Fibroblast of mammary gland (primary cell): ENCODE measurements at regions not wholly inside any gene's neighbourhood (a gene's known extent, or its start where the extent isn't known, plus 50 kb on each side); places are given as distances from the start of the nearest gene placed in this dataset.
"Not testable (repeated sequence)": the region's sequence is repeated elsewhere in the genome, so short reads cannot be mapped to it uniquely, and the experiment has no call there.

Source experiments
- DNase-seq: peaks from one replicate; pipeline ENCODE4 v3.0.0-alpha.2; 2010; ENCODE audit warnings: low read depth
- H3K4me3 ChIP-seq: 2 replicates; pipeline ENCODE4 v1.5.1; 2011; ENCODE audit warnings: low read depth, mild to moderate bottlenecking, low read length, moderate library complexity; ENCODE audit not compliant: control insufficient read depth
- CTCF ChIP-seq: conservative IDR thresholded peaks from 2 replicates; pipeline ENCODE4 v1.5.1; 2011; ENCODE audit warnings: low read depth, low read length, inconsistent platforms; ENCODE audit not compliant: control insufficient read depth, insufficient read depth

- DNase-seq = no peak
Measured at GRCh38 chr4:26056406-26056805, 142.4 kb downstream of the SMIM20 start.

GRCh38 chr4:26057839-26058238 lies 143.8 kb downstream of the SMIM20 start:
- not testable (repeated sequence) for H3K4me3 ChIP-seq, DNase-seq

More at GRCh38 chr4:26056406-26056805, 142.4 kb downstream of the SMIM20 start:
- TF ChIP-seq CTCF = no peak
- H3K4me3 ChIP-seq = no peak overlapping the region

DNA sequence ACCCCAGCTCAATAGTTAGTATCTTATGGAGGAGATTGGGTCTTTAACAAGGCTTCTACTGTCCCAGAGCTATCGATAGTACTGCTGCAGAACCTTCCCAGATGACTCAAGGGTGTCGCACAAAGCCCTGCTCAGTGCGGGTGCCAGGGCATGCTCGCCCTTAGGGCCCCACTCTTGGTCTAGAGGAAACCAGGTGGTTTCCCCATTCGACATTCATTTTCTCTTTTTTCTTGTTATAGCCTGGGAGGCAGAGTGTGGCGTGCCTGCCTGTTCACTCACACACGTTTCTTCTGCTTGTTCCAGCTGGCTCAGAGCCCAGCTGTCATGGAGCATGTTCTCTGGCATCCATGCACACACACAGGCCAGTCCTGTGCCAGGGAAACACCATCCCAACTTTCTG lies 144.5 kb downstream of the SMIM20 start:
- no peak for DNase-seq
- no peak for TF ChIP-seq CTCF
- no peak overlapping the region for H3K4me3 ChIP-seq

DNA sequence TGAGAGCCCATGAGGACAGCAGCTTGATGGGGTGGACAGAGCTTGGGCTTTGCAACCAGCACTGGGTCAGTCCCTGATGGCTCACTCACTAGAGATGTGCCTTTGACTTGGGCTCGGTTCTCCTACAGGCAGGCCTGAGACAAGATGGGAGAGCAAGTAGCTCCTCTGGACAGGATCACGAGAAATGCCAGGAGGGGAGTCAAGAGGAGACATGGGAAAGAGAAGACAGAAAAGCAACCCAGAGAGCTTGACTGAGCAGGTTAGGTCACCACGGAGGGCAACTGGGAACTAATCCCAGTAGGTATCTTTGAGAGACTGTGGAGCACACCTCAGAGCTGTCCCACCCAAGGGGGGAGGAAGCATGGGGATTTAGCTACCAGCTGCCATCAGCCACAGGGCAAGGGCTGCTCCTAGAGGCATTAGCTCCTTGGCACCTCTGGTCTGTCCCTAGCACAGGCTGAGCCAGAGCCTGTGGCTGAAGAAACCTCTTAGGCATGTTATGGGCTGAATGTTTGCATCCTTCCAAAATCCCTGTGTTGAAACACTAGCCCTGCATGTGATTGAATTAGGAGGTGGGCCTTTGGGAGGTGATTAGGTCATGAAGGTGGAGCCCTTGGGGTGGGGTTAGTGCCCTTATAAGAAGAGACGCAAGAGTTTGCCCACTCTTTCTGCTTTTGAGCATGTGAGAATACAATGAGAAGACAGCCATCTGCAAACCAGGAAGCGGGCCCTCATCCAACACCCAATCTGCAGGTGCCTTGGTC lies 145.6 kb downstream of the SMIM20 start:
- DNase-seq = no peak
- H3K4me3 ChIP-seq = no peak overlapping the region
- TF ChIP-seq CTCF = no peak

- no peak for TF ChIP-seq CTCF
- DNase-seq = no peak
- no peak overlapping the region for H3K4me3 ChIP-seq
Measured at GRCh38 chr4:26060286-26060685, 146.3 kb downstream of the SMIM20 start.

DNA sequence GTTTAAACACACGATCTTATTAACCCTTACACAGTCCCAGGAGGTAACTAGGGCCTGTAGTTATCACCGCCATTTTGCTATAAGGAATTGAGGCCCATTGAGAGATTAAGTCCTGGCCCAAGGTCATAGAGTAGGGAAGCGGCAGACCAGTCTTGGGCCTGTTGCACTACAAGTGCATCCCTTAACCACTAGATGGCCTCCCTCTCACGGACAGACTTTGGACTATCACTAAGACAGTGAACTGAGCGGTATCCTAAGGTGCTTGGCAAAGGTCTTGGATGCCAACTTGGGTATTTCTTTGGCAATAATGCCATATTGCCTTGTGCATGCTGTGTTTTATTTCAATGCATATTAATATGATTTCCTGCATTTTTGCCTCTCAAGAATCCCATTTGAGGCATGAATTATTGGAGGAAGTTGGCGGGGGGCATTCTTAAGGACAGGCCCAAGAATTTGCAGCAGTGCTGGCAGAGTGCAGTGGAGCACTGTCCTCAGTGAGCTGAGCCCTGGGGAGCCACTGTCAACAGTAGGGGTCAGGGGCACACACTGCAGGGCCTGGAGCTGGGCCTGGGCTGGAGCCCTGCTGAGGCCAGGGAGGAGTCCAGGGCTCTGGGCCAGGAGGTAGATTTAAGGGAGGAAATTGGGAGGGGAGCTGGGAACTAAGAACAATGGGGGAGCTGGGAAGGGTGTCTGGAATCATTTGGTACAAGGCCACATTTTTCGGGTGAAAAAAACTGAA lies 147.4 kb downstream of the SMIM20 start:
- peak; percentile 72 for TF ChIP-seq CTCF
- no peak overlapping the region for H3K4me3 ChIP-seq
- peak; percentile 67 for DNase-seq

DNA sequence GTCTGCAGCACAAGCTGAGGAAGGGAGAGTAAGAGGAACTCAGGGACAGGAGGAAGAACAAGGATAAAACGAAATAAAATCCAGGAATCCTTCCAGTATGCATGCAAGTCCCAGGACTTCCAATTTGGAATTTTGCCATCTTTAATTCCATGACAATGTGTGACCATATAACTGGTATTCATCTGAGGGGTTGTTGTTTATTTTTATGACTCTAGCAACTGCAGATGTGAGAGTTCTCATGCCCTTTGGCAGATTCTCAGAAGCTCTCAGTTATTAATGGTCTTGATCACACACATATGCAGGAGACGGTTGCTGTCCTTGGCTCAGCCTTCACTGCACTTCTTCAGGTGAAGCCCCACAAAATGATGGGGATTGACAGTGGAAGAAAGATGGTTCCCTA lies 148.2 kb downstream of the SMIM20 start:
- peak; percentile 55 for DNase-seq
- no peak overlapping the region for H3K4me3 ChIP-seq
- no peak for TF ChIP-seq CTCF

- not testable (repeated sequence) for H3K4me3 ChIP-seq, DNase-seq
Measured at GRCh38 chr4:26064009-26064408, 150.0 kb downstream of the SMIM20 start.
